Neural cell (in vitro differentiated cells): ENCODE measurements at regions not wholly inside any gene's neighbourhood (a gene's known extent, or its start where the extent isn't known, plus 50 kb on each side); places are given as distances from the start of the nearest gene placed in this dataset.

Source experiments
- CTCF ChIP-seq: fragments of 450-650 bp; IDR thresholded peaks from 2 replicates; pipeline ENCODE4 v1.5.1; 2014; ENCODE audit warnings: antibody characterized with exemption, mild to moderate bottlenecking, moderate library complexity; ENCODE audit not compliant: poor library complexity, severe bottlenecking
- MXI1 ChIP-seq: fragments of 450-650 bp; conservative IDR thresholded peaks from 2 replicates; pipeline ENCODE4 v1.6.1; 2014; ENCODE audit warnings: antibody characterized with exemption, mild to moderate bottlenecking; ENCODE audit not compliant: poor library complexity, severe bottlenecking
- POLR2AphosphoS5 ChIP-seq: IDR thresholded peaks from 2 replicates; pipeline ENCODE4 v1.6.1; 2012
- REST ChIP-seq: IDR thresholded peaks from 2 replicates; pipeline ENCODE4 v1.6.1; 2012; ENCODE audit warnings: borderline replicate concordance
- TAF1 ChIP-seq: IDR thresholded peaks from 2 replicates; pipeline ENCODE4 v1.6.1; 2012; ENCODE audit warnings: low read depth

DNA sequence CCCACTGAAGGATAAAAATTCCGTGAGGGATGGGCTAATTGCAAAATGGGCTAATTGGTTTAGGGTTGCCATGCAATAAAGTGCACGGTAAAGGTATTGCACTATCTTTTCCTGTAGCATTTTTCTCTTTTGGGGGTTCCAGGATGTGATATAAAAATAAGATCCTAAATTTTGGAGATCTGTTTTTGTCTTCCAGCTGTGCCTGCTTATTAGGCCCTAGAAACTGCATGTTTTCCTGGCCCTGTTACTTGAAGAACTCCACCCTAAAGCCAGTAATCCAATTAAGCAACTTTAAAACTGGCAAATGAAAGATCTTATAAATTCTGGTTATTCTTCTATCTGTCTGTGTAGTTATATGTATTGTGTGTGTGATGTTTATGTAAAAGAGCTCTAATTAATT lies 2489.6 kb downstream of the PCDH9 start:
- TF ChIP-seq POLR2AphosphoS5 (no peak), CTCF (no peak), TAF1 (no peak), MXI1 (no peak), REST (no peak)
